HG03439 (cell line): ENCODE measurements at regions not wholly inside any gene's neighbourhood (a gene's known extent, or its start where the extent isn't known, plus 50 kb on each side); places are given as distances from the start of the nearest gene placed in this dataset.
"Not testable (repeated sequence)": the region's sequence is repeated elsewhere in the genome, so short reads cannot be mapped to it uniquely, and the experiment has no call there.

Experiments
- ATAC-seq: cut with Tn5 transposase; IDR thresholded peaks from one replicate; pipeline ENCODE4 v1.9.1; 2021; ENCODE audit warnings: mild to moderate bottlenecking, moderate library complexity; ENCODE audit not compliant: unreplicated experiment

DNA sequence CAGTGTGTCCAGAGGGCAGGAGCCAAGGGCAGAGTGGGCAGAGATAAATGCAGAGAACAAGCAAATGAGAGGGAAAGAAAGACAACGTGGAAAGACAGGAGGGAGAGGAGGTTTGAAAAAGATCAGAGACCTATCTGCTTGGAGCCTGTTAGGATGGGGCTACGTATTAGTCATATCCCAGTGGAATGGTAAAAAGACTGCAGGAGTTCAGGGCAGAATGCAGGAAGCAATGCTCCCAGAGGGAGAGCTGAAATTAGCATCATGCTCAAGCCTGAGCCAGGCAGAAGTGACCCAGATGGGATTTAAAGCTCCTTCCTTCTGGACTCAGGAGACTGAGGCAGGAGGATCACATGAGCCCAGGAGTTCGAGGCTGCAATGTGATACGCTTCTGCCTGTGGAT is 261.3 kb upstream of the CHRM3 start:
- ATAC-seq: no peak

DNA sequence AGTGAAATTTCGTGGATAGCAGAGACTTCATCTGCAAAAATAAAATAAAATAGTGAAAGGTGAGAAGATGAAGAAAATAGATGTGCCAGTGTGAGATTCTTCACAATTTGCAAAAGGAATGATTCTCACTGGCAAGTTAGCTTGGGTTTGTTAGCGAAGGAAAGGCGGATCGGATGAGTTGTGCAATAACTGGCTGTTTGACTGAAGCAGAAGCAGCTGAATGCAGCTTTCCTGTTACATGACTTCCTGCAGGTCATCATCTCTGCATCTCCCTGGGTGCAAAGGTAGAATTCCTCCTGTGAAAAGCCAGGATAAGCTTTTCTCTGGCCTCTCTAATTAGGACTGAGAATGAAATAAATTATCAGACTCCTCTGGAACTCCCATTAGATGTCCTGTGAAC is 263.1 kb upstream of the CHRM3 start:
- no peak for ATAC-seq

DNA sequence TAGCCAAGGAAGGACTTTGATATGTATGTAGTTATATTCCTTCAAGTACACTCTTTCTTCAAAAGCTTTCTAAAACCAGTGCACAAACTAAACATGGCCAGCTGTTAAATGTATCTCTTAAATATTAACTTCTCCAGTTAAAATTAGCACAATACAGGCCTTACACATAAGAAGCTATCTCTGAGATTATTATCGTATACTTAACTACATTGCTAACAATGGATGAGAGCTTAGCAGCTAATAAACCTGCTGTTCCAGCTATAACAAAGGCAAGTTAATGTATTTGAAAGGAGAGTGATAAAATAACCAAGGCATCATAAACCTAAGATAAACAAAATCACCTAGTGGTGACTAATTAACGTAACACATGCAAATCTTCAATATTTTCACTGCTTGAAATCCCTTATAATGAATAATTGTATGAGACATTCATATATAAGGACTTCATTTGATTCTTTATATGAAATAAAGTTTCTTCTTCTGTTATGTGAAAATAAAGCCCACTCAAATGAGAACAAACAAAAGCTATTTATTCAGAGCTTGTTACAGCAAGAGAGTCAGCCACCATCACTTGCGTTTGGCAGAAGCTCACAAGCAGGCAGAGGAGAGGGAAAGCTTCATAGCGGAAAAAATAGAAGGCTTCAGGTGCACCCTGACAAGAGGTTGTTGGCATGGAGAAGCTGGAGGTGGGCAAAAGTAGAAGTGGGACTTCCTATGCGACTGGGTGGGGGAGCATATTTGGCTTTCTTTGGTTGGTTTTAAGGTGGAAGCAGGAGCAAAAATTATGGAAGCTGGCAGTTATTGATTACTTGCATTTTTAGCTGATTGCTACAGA is 274.1 kb upstream of the CHRM3 start:
- ATAC-seq: no peak

DNA sequence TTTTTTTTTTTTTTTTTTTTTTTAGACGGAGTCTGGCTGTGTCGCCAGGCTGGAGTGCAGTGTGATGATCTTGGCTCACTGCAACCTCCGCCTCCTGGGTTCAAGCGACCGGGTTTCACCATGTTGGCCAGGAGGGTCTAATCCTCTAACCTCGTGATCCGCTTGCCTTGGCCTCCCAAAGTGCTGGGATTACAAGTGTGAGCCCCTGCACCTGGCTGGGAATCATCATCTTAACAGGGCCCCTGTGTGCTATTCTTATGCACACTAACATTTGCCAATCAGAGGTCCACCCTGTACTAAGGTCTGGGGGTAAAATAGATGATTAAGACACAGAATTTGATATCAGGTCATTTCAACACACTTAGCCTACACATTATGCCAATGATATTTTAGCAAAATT is 278.7 kb upstream of the CHRM3 start:
- no peak for ATAC-seq

DNA sequence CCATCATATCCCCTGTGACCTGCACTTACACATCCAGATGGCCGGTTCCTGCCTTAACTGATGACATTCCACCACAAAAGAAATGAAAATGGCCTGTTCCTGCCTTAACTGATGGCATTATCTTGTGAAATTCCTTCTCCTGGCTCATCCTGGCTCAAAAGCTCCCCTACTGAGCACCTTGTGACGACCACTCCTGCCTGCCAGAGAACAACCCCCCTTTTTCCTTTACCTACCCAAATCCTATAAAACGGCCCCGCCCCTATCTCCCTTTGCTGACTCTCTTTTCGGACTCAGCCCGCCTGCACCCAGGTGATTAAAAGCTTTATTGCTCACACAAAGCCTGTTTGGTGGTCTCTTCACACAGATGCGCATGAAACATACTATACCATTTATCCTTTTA is 279.7 kb upstream of the CHRM3 start:
- not testable (repeated sequence) for ATAC-seq

DNA sequence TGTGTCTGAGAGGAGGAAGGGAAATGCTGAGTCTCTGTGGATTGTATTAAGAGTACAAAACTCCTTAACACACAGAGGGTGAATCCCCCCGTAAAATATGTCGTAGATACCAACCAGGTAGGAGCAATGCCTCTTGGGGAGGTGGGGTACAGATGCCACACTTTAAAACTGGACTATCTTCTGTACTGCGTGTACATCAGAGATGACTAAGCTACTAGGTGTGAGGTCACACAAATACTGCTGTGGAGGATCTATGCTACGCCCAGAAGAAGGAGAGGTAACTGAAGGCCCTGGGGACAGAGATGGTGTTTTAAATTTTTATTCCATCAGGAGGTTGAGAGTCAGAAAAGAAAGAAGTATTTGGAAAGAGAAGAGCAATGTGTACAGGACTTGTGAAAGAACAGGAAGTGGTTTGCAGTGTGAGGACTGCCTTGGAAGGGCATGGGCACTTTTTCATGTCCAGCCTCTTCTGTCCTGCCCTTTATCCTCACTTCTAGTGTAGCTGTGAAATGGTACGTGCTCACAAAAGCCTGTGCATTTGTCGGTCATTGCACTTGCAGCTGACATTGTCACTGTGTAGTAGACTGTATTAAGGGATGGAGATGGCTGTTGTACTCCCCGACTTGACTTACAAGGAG is 287.8 kb upstream of the CHRM3 start:
- no peak for ATAC-seq

DNA sequence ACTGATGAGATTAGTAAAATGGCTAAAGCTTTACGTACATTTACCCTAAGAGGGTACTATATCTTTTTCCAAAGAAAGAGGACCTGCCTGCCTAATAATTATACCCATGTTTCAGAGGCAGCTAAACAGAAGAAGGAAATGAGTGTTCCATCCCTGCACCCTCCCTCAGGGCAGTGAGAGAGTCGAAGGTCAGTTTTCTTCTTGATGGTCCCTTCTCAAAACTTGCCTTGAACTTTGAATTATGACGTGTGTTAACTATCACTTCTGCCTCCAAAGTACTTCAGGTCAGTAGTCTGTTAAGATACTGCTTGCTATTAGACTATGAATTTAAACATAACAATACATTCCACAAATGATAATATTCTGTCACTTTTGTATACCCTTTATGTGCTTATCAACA is 294.8 kb upstream of the CHRM3 start:
- no peak for ATAC-seq

DNA sequence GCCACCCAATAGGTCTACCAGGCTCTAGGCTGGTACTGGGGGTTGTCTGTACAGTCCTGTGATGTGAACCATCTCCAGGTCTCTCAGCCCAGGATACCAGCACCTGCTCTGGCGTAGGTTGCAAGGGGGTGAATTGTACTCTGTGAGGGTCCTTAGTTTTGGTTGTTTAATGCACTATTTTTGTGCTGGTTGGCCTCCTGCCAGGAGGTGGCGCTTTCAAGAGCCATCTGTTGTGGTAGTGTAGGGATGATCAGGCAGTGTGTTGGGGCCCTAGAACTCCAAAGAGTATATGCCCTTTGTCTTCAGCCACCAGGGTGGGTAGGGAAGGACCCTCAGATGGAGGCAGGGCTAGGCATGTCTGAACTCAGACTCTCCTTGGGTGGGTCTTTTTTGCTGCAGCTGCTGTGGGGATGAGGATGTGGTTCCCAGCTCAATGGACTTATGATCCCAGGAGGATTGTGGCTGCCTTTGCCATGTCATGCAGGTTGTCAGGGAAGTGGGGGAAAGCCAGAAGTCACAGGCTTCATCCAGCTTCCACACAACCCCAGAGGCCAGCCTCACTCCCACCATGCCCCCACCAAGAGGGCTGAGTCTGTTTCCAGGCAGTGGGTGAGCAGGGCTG is 301.8 kb upstream of the CHRM3 start:
- no peak for ATAC-seq

DNA sequence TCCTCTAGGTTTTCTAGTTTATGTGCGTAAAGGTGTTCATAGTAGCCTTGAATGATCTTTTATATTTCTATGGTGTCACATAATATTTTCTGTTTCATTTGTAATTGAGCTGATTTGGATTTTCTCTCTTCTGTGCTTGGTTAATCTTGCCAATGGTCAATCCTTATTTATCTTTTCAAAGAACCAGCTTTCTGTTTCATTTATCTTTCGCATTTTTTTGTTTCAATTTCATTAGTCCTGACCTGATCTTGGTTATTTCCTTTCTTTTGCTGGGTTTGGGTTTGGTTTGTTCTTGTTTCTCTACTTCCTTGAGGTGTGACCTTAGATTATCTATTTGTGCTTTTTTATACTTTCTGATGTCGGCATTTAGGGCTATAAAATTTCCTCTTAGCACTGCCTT is 304.4 kb upstream of the CHRM3 start:
- not testable (repeated sequence) for ATAC-seq

DNA sequence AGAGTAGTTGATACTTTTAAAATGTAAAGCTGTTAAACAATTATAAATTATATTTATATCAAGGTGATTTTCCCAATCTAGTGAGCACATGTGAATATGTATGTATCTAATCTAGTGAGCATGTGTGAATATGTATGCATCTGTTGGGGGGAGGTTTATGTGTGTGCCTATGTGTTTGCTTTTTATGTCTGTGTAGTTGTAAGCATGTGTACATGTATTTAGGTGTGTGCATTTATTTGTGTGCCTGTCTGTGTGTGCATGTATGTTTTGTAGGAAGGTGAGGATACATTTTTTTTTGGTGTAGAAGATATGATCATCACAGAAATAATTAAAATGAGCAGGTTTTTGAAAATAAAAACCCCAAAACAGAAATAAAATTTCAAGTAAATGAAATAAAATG is 318.9 kb upstream of the CHRM3 start:
- ATAC-seq: no peak

DNA sequence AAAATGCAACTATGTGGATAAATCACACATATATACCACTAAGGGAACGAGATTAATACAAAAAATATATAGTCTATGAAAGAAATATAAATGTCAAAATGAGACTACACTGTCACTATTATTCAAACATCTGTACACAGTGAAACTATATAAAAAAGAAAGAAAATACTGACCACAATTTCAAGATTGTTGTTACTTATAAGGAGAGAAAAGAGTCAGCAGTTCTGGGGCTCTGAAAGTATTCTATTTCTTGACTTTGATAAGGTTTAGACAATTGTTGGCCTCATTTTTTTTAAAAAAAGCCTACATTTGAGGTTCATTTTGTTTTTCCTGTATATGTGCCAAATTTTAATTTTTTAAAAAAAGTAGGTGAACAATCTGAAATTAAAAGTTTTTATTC is 319.3 kb upstream of the CHRM3 start:
- no peak for ATAC-seq

DNA sequence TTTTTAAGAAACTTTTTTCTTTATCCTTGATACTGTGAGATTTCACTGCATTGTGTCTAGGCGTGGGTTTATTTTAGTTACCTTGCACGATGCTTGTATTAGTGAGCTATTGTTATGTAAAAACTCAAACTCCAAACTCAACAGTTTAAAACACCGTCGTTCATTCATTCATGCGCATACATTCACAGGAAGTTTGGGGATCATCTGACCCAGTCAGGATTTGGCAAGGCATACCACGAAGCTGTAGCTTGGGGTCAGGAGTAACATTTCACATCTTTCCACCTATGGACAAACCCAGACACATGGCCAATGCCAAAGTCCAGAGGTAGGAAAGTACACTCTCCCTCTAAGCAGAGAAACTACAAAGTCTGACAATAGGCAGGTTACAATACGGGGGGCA is 324.6 kb upstream of the CHRM3 start:
- ATAC-seq: no peak

DNA sequence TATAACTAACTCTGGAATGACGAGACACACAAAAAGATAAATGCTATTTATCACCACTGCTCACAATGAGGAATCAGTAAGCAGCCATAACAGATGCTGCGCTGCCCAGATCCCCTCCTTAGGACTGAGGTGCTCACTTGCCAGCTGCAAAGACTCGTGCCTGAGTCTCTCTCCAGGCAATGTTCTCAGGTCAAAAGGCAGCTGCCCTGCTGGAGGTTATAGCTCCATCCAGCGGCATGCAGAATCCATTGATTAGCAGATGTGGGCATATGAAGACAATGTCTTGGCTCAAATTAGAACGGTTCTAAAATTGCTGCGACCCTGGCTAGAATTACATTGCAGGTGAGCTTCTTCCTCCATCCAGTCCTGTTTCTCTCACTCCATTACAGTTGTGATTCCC is 328.2 kb upstream of the CHRM3 start:
- ATAC-seq: no peak

DNA sequence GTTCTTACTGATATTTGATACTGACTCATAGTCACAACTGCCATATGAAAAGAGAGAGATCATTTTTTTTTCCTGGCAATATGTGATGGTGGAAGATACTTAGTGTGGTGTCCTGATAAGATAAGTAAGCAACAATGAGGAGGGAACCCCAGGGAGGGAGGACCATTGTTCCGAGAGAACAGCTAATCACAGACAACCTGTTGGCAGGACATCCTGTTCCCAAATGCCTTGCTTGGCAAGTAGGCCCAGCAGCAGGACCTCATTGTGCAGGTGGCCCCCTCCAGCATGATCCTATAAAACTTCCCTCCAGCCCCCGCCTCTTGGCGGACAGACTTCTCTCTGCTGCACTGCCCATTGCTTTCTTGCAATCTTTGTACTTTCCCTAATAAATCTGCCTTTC is 329.4 kb upstream of the CHRM3 start:
- ATAC-seq: no peak

DNA sequence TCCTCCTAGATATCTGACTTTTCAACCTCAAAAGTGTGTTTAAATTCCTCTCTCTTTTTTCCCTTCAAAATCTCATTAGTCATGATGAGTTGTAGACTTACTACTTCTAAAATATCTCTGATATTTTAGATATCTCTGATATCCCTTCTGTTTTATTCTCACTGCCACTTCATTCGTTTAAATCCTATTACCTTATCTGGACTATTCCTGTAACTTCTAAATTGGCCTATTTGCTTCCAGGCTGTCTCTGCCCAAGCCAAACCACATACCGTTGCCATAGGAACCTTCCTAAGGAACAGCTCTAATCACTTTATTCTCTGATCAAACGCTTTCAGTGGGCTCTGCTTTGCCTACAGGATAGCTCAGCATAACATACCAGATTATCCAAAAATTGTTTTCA is 333.1 kb upstream of the CHRM3 start:
- no peak for ATAC-seq

DNA sequence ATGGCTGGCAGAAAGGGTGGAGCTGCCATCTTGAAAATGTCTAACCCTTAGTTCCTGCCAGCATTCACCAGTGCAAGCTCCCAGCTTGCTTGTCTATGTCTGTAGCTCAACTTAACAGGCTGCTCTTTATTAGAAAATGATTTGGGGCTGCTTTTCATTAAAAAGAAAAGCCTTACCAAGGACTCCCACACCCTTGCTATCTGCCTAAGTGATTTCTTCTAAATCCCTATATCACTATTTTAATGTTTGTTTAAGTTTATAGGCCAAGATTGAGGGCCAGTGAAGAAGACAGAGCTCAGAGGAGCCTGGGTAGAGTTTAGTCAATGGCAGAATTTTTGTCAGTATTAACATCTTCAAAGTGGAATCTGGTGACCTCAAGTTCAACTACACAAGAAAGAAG is 336.8 kb upstream of the CHRM3 start:
- ATAC-seq: no peak

DNA sequence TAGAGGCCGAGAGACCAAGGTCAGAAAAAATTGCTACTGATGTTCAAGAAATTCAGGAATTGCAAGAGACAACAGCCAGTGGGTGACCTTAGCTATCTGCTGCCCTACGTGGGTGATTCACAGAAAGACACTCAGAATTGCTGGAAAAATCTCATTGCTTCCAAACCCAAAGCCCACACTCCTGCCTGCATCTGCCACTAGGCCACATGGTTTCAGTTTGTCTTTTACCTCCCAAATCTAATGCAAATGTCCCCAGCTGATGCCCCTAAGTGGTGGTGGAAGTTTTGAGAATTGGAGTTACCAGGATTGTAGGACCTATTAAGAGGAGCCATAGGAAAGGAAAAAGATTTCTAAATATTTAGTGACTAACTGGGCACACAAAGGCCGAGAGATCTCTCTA is 341.5 kb upstream of the CHRM3 start:
- ATAC-seq: no peak

DNA sequence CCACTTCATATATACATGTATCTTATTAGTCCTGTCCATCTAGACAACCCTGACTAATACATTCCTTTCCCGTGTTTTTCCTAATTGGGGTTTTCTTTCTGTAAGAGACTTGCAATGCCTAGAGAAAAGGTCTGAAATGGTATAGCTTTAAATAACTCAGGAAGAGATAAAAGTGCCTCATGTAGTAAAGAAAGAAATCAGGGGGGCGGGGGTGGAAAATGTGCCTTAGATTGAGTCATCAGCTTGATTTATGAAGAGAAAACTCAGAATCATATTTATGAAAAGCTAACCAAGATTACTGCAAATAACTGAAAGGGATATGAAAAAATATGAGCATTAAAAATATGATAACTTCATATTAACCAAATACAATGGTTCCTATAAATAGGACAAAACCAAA is 345.8 kb upstream of the CHRM3 start:
- no peak for ATAC-seq

DNA sequence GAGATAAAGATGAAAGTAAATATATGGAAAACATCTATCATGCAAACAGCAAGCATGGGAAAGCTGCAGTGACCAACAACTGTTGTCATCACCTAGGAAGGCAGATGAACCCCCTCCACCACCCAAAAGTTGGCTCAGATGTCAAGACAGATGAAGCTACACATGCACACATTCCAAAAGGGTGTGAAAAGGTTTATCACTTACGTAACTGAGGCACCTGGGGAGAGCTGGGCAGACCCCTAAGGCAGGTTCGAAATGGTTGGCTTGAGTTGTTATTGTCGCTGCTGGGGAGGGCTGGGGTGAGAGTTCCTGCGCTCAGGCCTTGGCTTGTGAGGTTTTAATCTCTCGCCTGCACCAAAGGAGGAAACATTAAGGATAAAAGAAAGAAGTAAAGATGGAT is 355.1 kb upstream of the CHRM3 start:
- ATAC-seq: no peak

DNA sequence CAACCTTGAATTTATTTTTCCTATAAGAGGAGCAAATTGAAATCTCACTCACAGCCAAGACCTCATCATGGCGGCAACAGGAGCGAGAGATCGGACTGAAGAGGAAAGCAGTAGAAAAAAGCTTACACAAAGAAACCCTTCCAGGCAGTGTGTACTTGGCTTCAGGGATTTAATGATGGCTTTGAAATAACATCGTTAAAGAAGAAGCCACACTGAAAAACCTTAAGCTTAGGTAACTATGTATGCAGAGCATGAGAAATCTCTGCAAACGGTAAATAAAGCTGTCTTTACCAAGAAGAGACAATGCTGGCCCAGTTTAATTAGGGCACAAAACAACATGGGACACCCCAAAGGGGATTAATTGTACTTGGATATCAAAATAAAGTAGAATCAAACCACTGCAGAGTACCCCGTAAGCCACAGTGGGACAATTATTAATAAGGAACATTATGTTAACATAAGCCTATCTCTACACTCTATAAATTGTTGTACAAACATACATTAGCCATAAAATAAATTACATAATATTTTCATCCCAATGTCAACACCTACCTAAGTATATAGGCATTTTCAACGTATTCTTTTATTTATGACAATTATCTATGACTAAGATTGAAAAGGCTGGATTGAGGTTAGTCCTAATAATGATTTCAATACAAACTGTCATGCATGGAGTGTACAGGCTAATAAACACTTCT is 360.2 kb upstream of the CHRM3 start:
- ATAC-seq: no peak

DNA sequence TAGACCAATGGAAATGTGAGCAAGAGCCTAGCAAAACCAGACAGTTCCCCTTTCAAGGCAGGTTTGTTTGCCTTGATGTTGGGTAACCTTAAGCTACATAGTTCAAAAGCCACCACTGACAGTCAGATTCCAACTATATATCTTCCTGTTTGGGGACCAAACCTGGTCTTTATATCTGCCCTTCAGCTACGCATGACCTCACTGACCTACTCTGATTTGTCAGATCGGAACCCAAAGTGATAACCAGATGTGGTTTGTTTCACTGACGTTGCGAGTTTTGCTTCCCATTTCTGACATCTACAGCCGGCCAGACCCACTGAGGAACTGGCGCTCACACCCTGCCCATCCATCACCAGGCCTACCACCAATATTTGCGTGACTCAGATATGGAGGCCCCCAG is 361.1 kb upstream of the CHRM3 start:
- no peak for ATAC-seq
